Myocyte (in vitro differentiated cells): ENCODE measurements at regions not wholly inside any gene's neighbourhood (a gene's known extent, or its start where the extent isn't known, plus 50 kb on each side); places are given as distances from the start of the nearest gene placed in this dataset.
"Not testable (repeated sequence)": the region's sequence is repeated elsewhere in the genome, so short reads cannot be mapped to it uniquely, and the experiment has no call there.

ENCODE experiments used
- DNase-seq: peaks from one replicate; pipeline ENCODE4 v3.0.0-alpha.2; 2012; ENCODE audit warnings: low read depth

- not testable (repeated sequence) for DNase-seq
These were observed 107.4 kb downstream of the RTP4 start for GRCh38 chr3:187475613-187476012.

GRCh38 chr3:187473778-187474406 lies 105.7 kb downstream of the RTP4 start:
- DNase-seq = no peak

- not testable (repeated sequence) for DNase-seq
These were observed 98.1 kb downstream of the RTP4 start for GRCh38 chr3:187466306-187466705.

GRCh38 chr3:187465503-187465902 lies 97.3 kb downstream of the RTP4 start:
- no peak for DNase-seq

GRCh38 chr3:187464682-187465081 lies 96.5 kb downstream of the RTP4 start:
- no peak for DNase-seq

- DNase-seq = no peak
These were observed 90.7 kb downstream of the RTP4 start for GRCh38 chr3:187458921-187459320.

- no peak for DNase-seq
These were observed 90.2 kb downstream of the RTP4 start for GRCh38 chr3:187458383-187458782.

- no peak for DNase-seq
These were observed 88.1 kb downstream of the RTP4 start for GRCh38 chr3:187456250-187456649.

- DNase-seq = no peak
These were observed 86.1 kb downstream of the RTP4 start for GRCh38 chr3:187454085-187454815.

GRCh38 chr3:187450431-187451190 lies 82.4 kb downstream of the RTP4 start:
- DNase-seq = no peak

- DNase-seq = no peak
These were observed 80.5 kb downstream of the RTP4 start for GRCh38 chr3:187448674-187449073.

GRCh38 chr3:187447737-187448136 lies 79.6 kb downstream of the RTP4 start:
- no peak for DNase-seq

- no peak for DNase-seq
These were observed 77.2 kb downstream of the RTP4 start for GRCh38 chr3:187445356-187445755.

- no peak for DNase-seq
These were observed 66.3 kb downstream of the RTP4 start for GRCh38 chr3:187434524-187434923.

- no peak for DNase-seq
These were observed 62.4 kb downstream of the RTP4 start for GRCh38 chr3:187430576-187430975.
